Endothelial cell (in vitro differentiated cells): ENCODE measurements at regions not wholly inside any gene's neighbourhood (a gene's known extent, or its start where the extent isn't known, plus 50 kb on each side); places are given as distances from the start of the nearest gene placed in this dataset.

Experiments used
- DNase-seq: peaks from one replicate; pipeline ENCODE4 v3.0.0; 2021; ENCODE audit warnings: low spot score
- H3K27ac Mint-ChIP-seq: one replicate; pipeline ENCODE4 v1.8.0; 2021; ENCODE audit warnings: mixed read lengths, inconsistent platforms; ENCODE audit not compliant: unreplicated experiment
- H3K27me3 Mint-ChIP-seq: one replicate; pipeline ENCODE4 v1.8.0; 2021; ENCODE audit warnings: mild to moderate bottlenecking, moderate library complexity, mixed read lengths, inconsistent platforms; ENCODE audit not compliant: unreplicated experiment
- H3K36me3 Mint-ChIP-seq: one replicate; pipeline ENCODE4 v1.8.0; 2021; ENCODE audit warnings: mild to moderate bottlenecking, low read depth, mixed read lengths, inconsistent platforms; ENCODE audit not compliant: unreplicated experiment
- H3K4me1 Mint-ChIP-seq: one replicate; pipeline ENCODE4 v1.8.0; 2021; ENCODE audit warnings: mild to moderate bottlenecking, mixed read lengths, inconsistent platforms; ENCODE audit not compliant: unreplicated experiment
- H3K4me3 Mint-ChIP-seq: one replicate; pipeline ENCODE4 v1.8.0; 2021; ENCODE audit warnings: mild to moderate bottlenecking, mixed read lengths, inconsistent platforms; ENCODE audit not compliant: unreplicated experiment
- H3K9me3 Mint-ChIP-seq: one replicate; pipeline ENCODE4 v1.8.0; 2021; ENCODE audit warnings: mixed read lengths, inconsistent platforms; ENCODE audit not compliant: unreplicated experiment
- CTCF ChIP-seq: fragments of 200-600 bp; sonication (generic); IDR thresholded peaks from one replicate; pipeline ENCODE4 v1.5.0; 2021; ENCODE audit warnings: antibody characterized with exemption; ENCODE audit not compliant: unreplicated experiment

- Mint-ChIP-seq H3K4me3 (no peak overlapping the region), H3K36me3 (no peaks in the 10 kb centered on the region), H3K4me1 (peaks cover 16% of the 10 kb centered on the region), H3K9me3 (no peaks in the 10 kb centered on the region), H3K27me3 (no peaks in the 10 kb centered on the region), H3K27ac (no peak overlapping the region)
- no peak for TF ChIP-seq CTCF
- DNase-seq: no peak
Observed at GRCh38 chr4:152244659-152245058, 291.2 kb downstream of the FBXW7 start.

- no peaks in the 10 kb centered on the region for H3K36me3 Mint-ChIP-seq
- H3K4me3 Mint-ChIP-seq: no peak overlapping the region
- peaks cover 16% of the 10 kb centered on the region for H3K4me1 Mint-ChIP-seq
- no peaks in the 10 kb centered on the region for H3K27me3 Mint-ChIP-seq
- H3K9me3 Mint-ChIP-seq: no peaks in the 10 kb centered on the region
- TF ChIP-seq CTCF: no peak
- no peak overlapping the region for H3K27ac Mint-ChIP-seq
- no peak for DNase-seq
Observed at GRCh38 chr4:152243896-152244595, 291.8 kb downstream of the FBXW7 start.

- Mint-ChIP-seq H3K9me3 (no peaks in the 10 kb centered on the region), H3K27me3 (no peaks in the 10 kb centered on the region), H3K4me1 (peaks cover 16% of the 10 kb centered on the region), H3K27ac (no peak overlapping the region), H3K36me3 (no peaks in the 10 kb centered on the region), H3K4me3 (no peak overlapping the region)
- no peak for TF ChIP-seq CTCF
- DNase-seq: no peak
Observed at GRCh38 chr4:152243206-152243605, 292.7 kb downstream of the FBXW7 start.

GRCh38 chr4:152240232-152240631 lies 295.7 kb downstream of the FBXW7 start:
- no peak for DNase-seq
- no peak for TF ChIP-seq CTCF
- no peak overlapping the region for H3K27ac Mint-ChIP-seq
- no peaks in the 10 kb centered on the region for H3K9me3 Mint-ChIP-seq
- H3K36me3 Mint-ChIP-seq: no peaks in the 10 kb centered on the region
- peaks cover 13% of the 10 kb centered on the region for H3K4me1 Mint-ChIP-seq
- no peak overlapping the region for H3K4me3 Mint-ChIP-seq
- H3K27me3 Mint-ChIP-seq: no peaks in the 10 kb centered on the region

- Mint-ChIP-seq H3K4me3 (no peak overlapping the region), H3K36me3 (no peaks in the 10 kb centered on the region), H3K4me1 (peaks cover 12% of the 10 kb centered on the region), H3K27me3 (no peaks in the 10 kb centered on the region), H3K27ac (no peak overlapping the region), H3K9me3 (no peaks in the 10 kb centered on the region)
- TF ChIP-seq CTCF: no peak
- no peak for DNase-seq
Observed at GRCh38 chr4:152239216-152239615, 296.7 kb downstream of the FBXW7 start.
